NB4 (cell line): ENCODE measurements at regions not wholly inside any gene's neighbourhood (a gene's known extent, or its start where the extent isn't known, plus 50 kb on each side); places are given as distances from the start of the nearest gene placed in this dataset.

Experiments
- CTCF ChIP-seq: IDR thresholded peaks from one replicate; pipeline ENCODE4 v1.5.1; 2012; ENCODE audit warnings: low read depth, low read length
- POLR2A ChIP-seq: IDR thresholded peaks from 2 replicates; pipeline ENCODE4 v1.6.1; 2011; ENCODE audit warnings: mild to moderate bottlenecking; ENCODE audit not compliant: insufficient read length; ENCODE audit errors: extremely low read depth

GRCh38 chr1:233496993-233497392, 116.9 kb upstream of the KCNK1 start:
- TF ChIP-seq CTCF = no peak
- no peak for TF ChIP-seq POLR2A
